Activated B cell treated with CpG ODN at 0.5 μM for 24 hours (primary cell): ENCODE measurements at regions not wholly inside any gene's neighbourhood (a gene's known extent, or its start where the extent isn't known, plus 50 kb on each side); places are given as distances from the start of the nearest gene placed in this dataset.

ENCODE experiments used
- ATAC-seq: fragments of 200-7000 bp; cut with Tn5 transposase; one replicate; pipeline ENCODE4 v1.10.0; 2021; ENCODE audit warnings: low read depth, mild to moderate bottlenecking, moderate library complexity
- CTCF ChIA-PET: fragments of 350-600 bp; sonication (Branson Sonifier 250); formaldehyde crosslinking; loops from one replicate; lab custom pipeline; 2021; ENCODE audit warnings: antibody characterized with exemption; lab: Charles Lee
- POLR2A ChIA-PET: fragments of 350-600 bp; sonication (Branson Sonifier 250); formaldehyde crosslinking; loops from one replicate; lab custom pipeline; 2021; ENCODE audit warnings: antibody characterized with exemption; lab: Charles Lee
- DNase-seq: peaks from one replicate; pipeline ENCODE4 v3.0.0; 2022
- H3K27ac Mint-ChIP-seq: one replicate; pipeline ENCODE4 v1.8.0; 2020; ENCODE audit warnings: mixed read lengths
- H3K27me3 Mint-ChIP-seq: one replicate; pipeline ENCODE4 v1.8.0; 2021; ENCODE audit warnings: mixed read lengths
- H3K36me3 Mint-ChIP-seq: one replicate; pipeline ENCODE4 v1.8.0; 2021; ENCODE audit warnings: low read depth, mixed read lengths
- H3K4me1 Mint-ChIP-seq: one replicate; pipeline ENCODE4 v1.8.0; 2021; ENCODE audit warnings: mixed read lengths
- H3K4me3 Mint-ChIP-seq: one replicate; pipeline ENCODE4 v1.8.0; 2020; ENCODE audit warnings: mild to moderate bottlenecking, mixed read lengths
- H3K9me3 Mint-ChIP-seq: one replicate; pipeline ENCODE4 v1.8.0; 2020; ENCODE audit warnings: mixed read lengths
- CTCF ChIP-seq: fragments of 200-600 bp; IDR thresholded peaks from one replicate; pipeline ENCODE4 v1.8.0; 2022; ENCODE audit warnings: antibody characterized with exemption, mild to moderate bottlenecking
- intact Hi-C: fragments of 100-400 bp; cut with micrococcal nuclease; formaldehyde crosslinking; loops from one replicate; pipeline ENCODE4 v1.15.1; 2024

GRCh38 chr2:128378231-128379020 lies 59.8 kb upstream of the HS6ST1 start:
- no peak overlapping the region for H3K27ac Mint-ChIP-seq
- ATAC-seq: no peak
- no peaks in the 10 kb centered on the region for H3K36me3 Mint-ChIP-seq
- no peak for TF ChIP-seq CTCF
- intact Hi-C loops: no loop called here
- H3K9me3 Mint-ChIP-seq: no peaks in the 10 kb centered on the region
- POLR2A ChIA-PET: no interaction called here
- no peak for DNase-seq
- H3K4me3 Mint-ChIP-seq: no peak overlapping the region
- H3K27me3 Mint-ChIP-seq: no peaks in the 10 kb centered on the region
- H3K4me1 Mint-ChIP-seq: no peaks in the 10 kb centered on the region
- CTCF ChIA-PET: no interaction called here

DNA sequence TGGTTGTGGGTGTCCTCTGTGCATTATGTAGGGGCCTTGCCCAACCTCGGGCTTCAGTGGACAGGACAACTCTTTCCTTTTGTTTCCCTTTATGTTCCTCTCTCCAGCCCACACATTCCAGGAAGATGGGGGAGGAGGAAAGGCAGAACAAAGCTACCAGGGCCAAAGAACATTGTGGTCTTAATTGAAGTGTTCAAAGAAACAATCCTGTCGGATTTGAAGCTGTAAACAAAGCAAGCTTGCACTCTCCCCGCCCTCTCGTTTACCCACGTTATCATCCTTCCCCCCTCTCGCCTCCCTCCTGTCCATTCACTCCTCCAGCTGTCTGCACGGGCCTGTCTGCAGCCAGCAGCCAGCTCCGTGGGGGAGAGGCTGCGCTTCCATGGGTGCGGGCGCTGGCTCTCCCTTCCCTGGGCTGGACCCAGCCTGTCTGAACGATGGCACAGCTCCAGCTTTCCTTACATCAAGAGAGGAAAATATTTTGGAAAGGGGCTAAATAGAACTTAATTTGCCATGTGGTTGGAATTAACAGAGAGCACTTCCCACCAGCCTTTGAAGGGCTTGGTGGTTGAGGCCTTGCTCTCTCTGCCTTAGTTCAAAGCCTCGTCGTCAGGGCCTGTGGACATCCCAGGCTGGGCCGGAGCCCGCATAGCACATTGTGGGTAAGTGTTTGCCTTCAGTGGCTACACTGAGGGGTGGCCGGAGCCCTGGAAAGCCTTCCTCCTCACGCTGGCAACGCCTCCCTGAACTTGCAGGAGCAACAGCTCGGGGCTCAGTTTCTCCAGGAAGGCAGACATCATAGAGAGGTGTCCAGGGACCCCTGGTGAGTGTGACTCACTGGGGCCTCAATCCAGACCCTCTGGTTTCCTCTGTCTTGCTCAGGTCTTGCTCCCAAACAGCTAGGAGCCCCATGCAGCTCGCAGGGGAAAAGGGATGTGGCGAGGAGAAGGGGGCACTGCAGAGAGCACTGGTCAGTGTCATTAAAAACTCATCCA lies 60.6 kb upstream of the HS6ST1 start:
- no peak for ATAC-seq
- no peak for DNase-seq

GRCh38 chr2:128380061-128380889 lies 61.6 kb upstream of the HS6ST1 start:
- no peak for DNase-seq
- Mint-ChIP-seq H3K36me3 (no peaks in the 10 kb centered on the region), H3K27me3 (no peaks in the 10 kb centered on the region), H3K4me3 (no peak overlapping the region), H3K9me3 (no peaks in the 10 kb centered on the region), H3K4me1 (no peaks in the 10 kb centered on the region), H3K27ac (no peak overlapping the region)
- intact Hi-C loops: no loop called here
- no peak for ATAC-seq
- TF ChIP-seq CTCF: no peak
- ChIA-PET POLR2A (no interaction called here), CTCF (no interaction called here)

More for the DNA sequence above, 60.6 kb upstream of the HS6ST1 start:
- intact Hi-C loops: no loop called here
- H3K4me3 Mint-ChIP-seq: no peak overlapping the region
- POLR2A ChIA-PET: no interaction called here
- no peak overlapping the region for H3K27ac Mint-ChIP-seq
- no peaks in the 10 kb centered on the region for H3K9me3 Mint-ChIP-seq
- no peaks in the 10 kb centered on the region for H3K36me3 Mint-ChIP-seq
- no peaks in the 10 kb centered on the region for H3K27me3 Mint-ChIP-seq
- TF ChIP-seq CTCF: no peak
- no peaks in the 10 kb centered on the region for H3K4me1 Mint-ChIP-seq
- CTCF ChIA-PET: no interaction called here

- H3K36me3 Mint-ChIP-seq: no peaks in the 10 kb centered on the region
- ATAC-seq (no peak), DNase-seq (no peak)
- no peaks in the 10 kb centered on the region for H3K9me3 Mint-ChIP-seq
- no peak overlapping the region for H3K4me3 Mint-ChIP-seq
- H3K27me3 Mint-ChIP-seq: no peaks in the 10 kb centered on the region
- no peaks in the 10 kb centered on the region for H3K4me1 Mint-ChIP-seq
- no peak overlapping the region for H3K27ac Mint-ChIP-seq
- intact Hi-C loops: no loop called here
- ChIA-PET CTCF (no interaction called here), POLR2A (no interaction called here)
- no peak for TF ChIP-seq CTCF
These were observed 62.6 kb upstream of the HS6ST1 start for GRCh38 chr2:128380961-128381938.
